ENCODE measurements at regions not wholly inside any gene's neighbourhood (a gene's known extent, or its start where the extent isn't known, plus 50 kb on each side); places are given as distances from the start of the nearest gene placed in this dataset.

GRCh38 chr9:81860581-81860980 lies 67.6 kb upstream of the SPATA31D4 start:
- no peak for TF ChIP-seq FOXP2 (optimal IDR thresholded peaks at IDR 0.05; ENCODE audit: borderline replicate concordance, extremely low read depth, extremely low read length, insufficient read depth)
- TF ChIP-seq, protein P1, sequence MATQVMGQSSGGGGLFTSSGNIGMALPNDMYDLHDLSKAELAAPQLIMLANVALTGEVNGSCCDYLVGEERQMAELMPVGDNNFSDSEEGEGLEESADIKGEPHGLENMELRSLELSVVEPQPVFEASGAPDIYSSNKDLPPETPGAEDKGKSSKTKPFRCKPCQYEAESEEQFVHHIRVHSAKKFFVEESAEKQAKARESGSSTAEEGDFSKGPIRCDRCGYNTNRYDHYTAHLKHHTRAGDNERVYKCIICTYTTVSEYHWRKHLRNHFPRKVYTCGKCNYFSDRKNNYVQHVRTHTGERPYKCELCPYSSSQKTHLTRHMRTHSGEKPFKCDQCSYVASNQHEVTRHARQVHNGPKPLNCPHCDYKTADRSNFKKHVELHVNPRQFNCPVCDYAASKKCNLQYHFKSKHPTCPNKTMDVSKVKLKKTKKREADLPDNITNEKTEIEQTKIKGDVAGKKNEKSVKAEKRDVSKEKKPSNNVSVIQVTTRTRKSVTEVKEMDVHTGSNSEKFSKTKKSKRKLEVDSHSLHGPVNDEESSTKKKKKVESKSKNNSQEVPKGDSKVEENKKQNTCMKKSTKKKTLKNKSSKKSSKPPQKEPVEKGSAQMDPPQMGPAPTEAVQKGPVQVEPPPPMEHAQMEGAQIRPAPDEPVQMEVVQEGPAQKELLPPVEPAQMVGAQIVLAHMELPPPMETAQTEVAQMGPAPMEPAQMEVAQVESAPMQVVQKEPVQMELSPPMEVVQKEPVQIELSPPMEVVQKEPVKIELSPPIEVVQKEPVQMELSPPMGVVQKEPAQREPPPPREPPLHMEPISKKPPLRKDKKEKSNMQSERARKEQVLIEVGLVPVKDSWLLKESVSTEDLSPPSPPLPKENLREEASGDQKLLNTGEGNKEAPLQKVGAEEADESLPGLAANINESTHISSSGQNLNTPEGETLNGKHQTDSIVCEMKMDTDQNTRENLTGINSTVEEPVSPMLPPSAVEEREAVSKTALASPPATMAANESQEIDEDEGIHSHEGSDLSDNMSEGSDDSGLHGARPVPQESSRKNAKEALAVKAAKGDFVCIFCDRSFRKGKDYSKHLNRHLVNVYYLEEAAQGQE (IDR thresholded peaks at IDR 0.05; ENCODE audit: insufficient read depth in 1 of 2, low read depth in 2 of 2, low read length in 2 of 2) = no peak
- no peak for TF ChIP-seq POLR2AphosphoS5 (IDR thresholded peaks at IDR 0.05; ENCODE audit: low read depth, low read length)
- TF ChIP-seq TAF1 (IDR thresholded peaks at IDR 0.05; ENCODE audit: borderline replicate concordance, insufficient read depth, low read length) = no peak
- no peak for TF ChIP-seq SIN3A (IDR thresholded peaks at IDR 0.05; ENCODE audit: borderline replicate concordance, insufficient read depth, low read length)
